ENCODE measurements at regions not wholly inside any gene's neighbourhood (a gene's known extent, or its start where the extent isn't known, plus 50 kb on each side); places are given as distances from the start of the nearest gene placed in this dataset.

- Histone ChIP-seq H3K27me3 (no peaks in the 10 kb centered on the region), H3K4me1 (no peaks in the 10 kb centered on the region), H3K4me3 (no peak overlapping the region), H3K9me3 (no peaks in the 10 kb centered on the region), H3K36me3 (no peaks in the 10 kb centered on the region), H3K27ac (no peak overlapping the region)
- DNase-seq = no peak
- intact Hi-C loops (cut with DNase I) = no loop called here
- TF ChIP-seq POLR2AphosphoS5 (IDR thresholded peaks at IDR 0.05) (no peak), EP300 (IDR thresholded peaks at IDR 0.05) (no peak), CTCF (IDR thresholded peaks at IDR 0.05) (no peak), POLR2A (IDR thresholded peaks at IDR 0.05) (no peak)
These were observed 144.4 kb upstream of the EPHA3 start for GRCh38 chr3:88963003-88963402.

- Histone ChIP-seq H3K9me3 (no peaks in the 10 kb centered on the region), H3K36me3 (no peaks in the 10 kb centered on the region), H3K27me3 (no peaks in the 10 kb centered on the region), H3K4me1 (no peaks in the 10 kb centered on the region), H3K4me3 (no peak overlapping the region), H3K27ac (no peak overlapping the region)
- TF ChIP-seq CTCF (IDR thresholded peaks at IDR 0.05) (no peak), POLR2A (IDR thresholded peaks at IDR 0.05) (no peak), EP300 (IDR thresholded peaks at IDR 0.05) (no peak), POLR2AphosphoS5 (IDR thresholded peaks at IDR 0.05) (no peak)
- intact Hi-C loops (cut with DNase I) = no loop called here
- WGBS, 2 donors = 85 to 89% methylated on average over 3 of the region's 3 CpGs
- DNase-seq = no peak
These were observed 127.7 kb upstream of the EPHA3 start for GRCh38 chr3:88979760-88980159.

- Histone ChIP-seq H3K36me3 (no peaks in the 10 kb centered on the region), H3K9me3 (no peaks in the 10 kb centered on the region), H3K4me1 (no peaks in the 10 kb centered on the region), H3K27me3 (no peaks in the 10 kb centered on the region), H3K4me3 (no peak overlapping the region), H3K27ac (no peak overlapping the region)
- 94 to 95% methylated on average over 1 of the region's 1 CpG for WGBS, 2 donors
- no peak for DNase-seq
- no peak for TF ChIP-seq EP300 (IDR thresholded peaks at IDR 0.05)
- TF ChIP-seq POLR2A (IDR thresholded peaks at IDR 0.05) = no peak
- no peak for TF ChIP-seq POLR2AphosphoS5 (IDR thresholded peaks at IDR 0.05)
- TF ChIP-seq CTCF (IDR thresholded peaks at IDR 0.05) = no peak
- intact Hi-C loops (cut with DNase I) = no loop called here
These were observed 124.0 kb upstream of the EPHA3 start for GRCh38 chr3:88983458-88983857.

GRCh38 chr3:88984256-88984655 is 123.2 kb upstream of the EPHA3 start:
- no peak overlapping the region for H3K27ac ChIP-seq
- no peaks in the 10 kb centered on the region for H3K27me3 ChIP-seq
- no peak overlapping the region for H3K4me3 ChIP-seq
- H3K4me1 ChIP-seq = no peaks in the 10 kb centered on the region
- TF ChIP-seq CTCF (IDR thresholded peaks at IDR 0.05) (no peak), POLR2A (IDR thresholded peaks at IDR 0.05) (no peak), EP300 (IDR thresholded peaks at IDR 0.05) (no peak), POLR2AphosphoS5 (IDR thresholded peaks at IDR 0.05) (no peak)
- H3K36me3 ChIP-seq = no peaks in the 10 kb centered on the region
- no peak for DNase-seq
- WGBS, 2 donors = 70 to 78% methylated on average over 2 of the region's 2 CpGs
- H3K9me3 ChIP-seq = no peaks in the 10 kb centered on the region
- intact Hi-C loops (cut with DNase I) = no loop called here

GRCh38 chr3:88984832-88985231 is 122.6 kb upstream of the EPHA3 start:
- Histone ChIP-seq H3K9me3 (no peaks in the 10 kb centered on the region), H3K36me3 (no peaks in the 10 kb centered on the region), H3K4me3 (no peak overlapping the region), H3K4me1 (no peaks in the 10 kb centered on the region), H3K27me3 (no peaks in the 10 kb centered on the region), H3K27ac (no peak overlapping the region)
- intact Hi-C loops (cut with DNase I) = no loop called here
- TF ChIP-seq POLR2A (IDR thresholded peaks at IDR 0.05) (no peak), EP300 (IDR thresholded peaks at IDR 0.05) (no peak), POLR2AphosphoS5 (IDR thresholded peaks at IDR 0.05) (no peak), CTCF (IDR thresholded peaks at IDR 0.05) (no peak)
- no peak for DNase-seq
- 70 to 76% methylated on average over 2 of the region's 2 CpGs for WGBS, 2 donors
